ENCODE measurements at regions not wholly inside any gene's neighbourhood (a gene's known extent, or its start where the extent isn't known, plus 50 kb on each side); places are given as distances from the start of the nearest gene placed in this dataset.
"Not testable (repeated sequence)": the region's sequence is repeated elsewhere in the genome, so short reads cannot be mapped to it uniquely, and the experiment has no call there.

DNA sequence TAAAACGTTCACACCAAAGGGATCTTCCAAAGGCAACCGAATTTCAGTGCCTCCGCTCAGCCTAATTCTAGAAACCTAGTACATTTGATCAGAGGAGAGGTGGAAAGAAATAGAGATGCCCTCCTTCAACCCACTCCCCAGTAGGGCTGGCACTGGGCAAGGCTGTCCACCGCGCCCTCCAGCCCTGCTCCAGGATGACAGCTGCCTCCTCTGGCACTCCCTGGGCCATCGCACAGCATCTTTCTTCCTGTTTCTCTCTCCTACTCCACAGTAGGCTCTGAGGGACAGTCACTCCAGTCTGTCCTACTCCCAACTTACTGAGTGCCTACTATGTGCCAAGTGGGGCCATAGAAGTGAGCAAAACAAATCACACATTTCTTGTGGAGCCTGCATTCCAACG lies 226.2 kb downstream of the SKIDA1 start:
- ATAC-seq (no peak), DNase-seq (no peak)
- intact Hi-C loops (cut with DNase I): no loop called here

DNA sequence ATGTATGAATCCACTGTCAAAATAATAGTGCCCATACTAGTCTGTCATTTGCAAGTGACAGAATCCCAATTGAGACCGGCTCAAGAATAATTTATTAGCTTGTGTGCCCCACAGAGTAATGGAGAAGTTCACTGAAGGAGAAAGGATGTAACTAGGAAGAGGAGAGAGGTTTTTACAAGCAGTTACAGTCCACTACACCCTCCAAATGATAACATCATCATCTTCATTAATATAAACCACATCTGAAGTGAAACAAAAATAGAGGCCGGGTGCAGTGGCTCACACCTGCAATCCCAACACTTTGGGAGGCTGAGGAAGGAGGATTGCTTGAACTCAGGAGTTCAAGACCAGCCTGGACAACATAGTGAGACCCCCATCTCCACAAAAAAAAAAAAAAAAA lies 226.8 kb downstream of the SKIDA1 start:
- ATAC-seq (no peak), DNase-seq (no peak)
- intact Hi-C loops (cut with DNase I): no loop called here

DNA sequence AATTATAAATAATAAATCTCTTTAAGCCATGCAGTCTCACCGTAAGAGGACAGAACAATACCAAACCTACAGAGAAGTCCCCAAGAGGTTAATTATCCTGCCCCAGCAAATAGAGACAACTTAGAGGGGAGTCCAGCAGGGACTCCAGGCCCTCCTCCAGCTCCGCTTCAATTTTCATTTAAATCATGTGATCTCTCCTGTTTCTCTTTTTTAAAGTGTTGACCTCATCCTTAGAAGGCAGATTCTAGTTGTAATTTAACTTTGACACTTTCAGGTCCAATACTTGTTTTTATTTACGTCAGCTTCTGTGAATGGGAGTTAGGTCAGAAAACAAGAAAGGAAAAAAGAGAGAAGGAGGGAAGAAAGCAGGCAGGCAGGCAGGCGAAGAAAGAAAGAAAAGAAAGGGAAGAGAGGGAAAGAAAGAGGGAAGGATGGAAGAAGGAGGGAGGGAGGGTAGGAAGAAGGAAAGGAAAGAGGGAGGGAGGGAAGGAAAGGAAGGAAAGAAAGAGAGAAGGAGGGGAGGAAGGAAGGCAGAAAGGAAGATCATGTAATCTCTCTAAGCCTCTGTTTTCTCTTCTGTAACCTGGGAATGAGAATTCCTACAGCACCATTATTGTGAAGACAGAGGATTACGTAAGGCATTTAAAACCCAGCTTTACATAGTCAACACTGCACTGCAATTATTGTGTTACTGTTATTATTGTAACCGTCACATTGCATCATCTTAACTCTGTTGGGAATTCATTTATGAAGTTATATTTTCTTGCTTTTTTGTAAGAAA lies 227.7 kb downstream of the SKIDA1 start:
- DNase-seq (no peak), ATAC-seq (no peak)
- intact Hi-C loops (cut with DNase I): no loop called here

DNA sequence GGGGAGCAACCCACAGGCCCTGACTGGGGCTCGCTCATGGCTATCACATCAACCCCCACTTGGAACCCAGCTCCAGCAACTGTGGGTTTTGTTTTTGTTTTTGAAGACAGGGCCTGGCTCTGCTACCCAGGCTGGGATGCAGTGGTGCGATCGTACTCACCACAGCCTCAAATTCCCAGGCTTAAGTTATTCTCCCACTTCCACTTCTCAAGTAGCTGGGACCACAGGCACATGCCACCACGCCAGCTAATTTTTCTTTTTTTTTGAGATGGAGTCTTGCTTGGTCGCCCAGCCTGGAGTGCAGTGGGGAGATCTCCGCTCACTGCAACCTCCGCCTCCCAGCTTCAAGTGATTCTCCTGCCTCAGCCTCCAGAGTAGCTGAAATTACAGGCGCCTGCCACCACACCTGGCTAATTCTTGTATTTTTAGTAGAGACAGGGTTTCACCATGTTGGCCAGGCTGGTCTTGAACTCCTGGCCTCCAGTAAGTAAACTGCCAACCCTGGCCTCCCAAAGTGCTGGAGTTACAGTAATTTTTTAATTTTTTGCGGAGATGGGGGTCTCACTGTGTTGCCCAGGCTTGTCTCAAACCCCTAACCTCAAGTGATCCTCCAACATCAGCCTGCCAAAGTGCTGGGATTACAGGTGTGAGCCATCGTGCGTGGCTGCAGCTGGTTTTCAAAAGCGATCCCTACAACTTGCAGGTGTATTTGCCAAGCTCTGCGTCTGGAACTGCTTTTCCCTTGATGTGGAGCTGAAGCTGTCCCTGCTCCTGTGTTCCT lies 228.7 kb downstream of the SKIDA1 start:
- DNase-seq (no peak), ATAC-seq (no peak)
- intact Hi-C loops (cut with DNase I): no loop called here

DNA sequence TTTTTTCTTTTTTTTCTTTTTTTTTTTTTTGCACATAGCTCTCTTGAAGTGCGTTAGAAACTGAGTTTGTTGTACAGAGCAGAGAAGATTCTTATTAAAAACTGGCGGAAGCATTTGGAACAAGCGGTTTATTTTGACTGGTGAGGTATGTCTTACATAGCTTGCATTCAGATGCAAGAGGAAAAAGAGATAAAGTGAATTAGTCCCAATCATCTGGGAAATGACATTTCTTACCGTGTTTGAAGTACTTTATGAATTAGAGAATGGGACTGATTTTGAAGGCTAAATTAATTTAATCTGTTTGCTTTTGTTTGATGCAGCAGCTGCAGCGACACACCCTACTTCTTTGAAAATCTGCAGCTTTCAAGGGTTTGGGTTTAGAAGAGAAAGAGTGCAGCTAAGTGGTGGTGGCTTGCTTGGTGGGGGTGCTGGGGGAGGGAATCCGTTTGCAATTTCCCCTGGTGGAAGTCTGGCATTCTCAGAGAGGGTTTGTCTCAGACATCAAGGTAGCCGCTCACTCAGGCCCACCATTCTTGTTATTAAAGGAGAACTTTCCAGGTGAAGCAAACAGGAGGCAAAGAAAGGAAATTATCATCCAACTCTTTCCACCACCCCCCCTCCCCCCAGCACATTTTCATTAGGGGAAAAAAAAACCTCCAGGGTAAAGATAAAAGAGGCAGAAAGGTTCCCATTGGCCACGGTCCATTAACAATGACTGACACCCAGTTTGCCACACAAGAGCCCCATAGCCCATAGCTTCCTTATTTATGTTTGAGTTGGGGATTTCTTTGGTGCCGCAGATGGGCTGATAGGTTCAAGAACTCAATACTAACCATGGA lies 231.7 kb downstream of the SKIDA1 start:
- ATAC-seq (no peak), DNase-seq (no peak)
- intact Hi-C loops (cut with DNase I): no loop called here

DNA sequence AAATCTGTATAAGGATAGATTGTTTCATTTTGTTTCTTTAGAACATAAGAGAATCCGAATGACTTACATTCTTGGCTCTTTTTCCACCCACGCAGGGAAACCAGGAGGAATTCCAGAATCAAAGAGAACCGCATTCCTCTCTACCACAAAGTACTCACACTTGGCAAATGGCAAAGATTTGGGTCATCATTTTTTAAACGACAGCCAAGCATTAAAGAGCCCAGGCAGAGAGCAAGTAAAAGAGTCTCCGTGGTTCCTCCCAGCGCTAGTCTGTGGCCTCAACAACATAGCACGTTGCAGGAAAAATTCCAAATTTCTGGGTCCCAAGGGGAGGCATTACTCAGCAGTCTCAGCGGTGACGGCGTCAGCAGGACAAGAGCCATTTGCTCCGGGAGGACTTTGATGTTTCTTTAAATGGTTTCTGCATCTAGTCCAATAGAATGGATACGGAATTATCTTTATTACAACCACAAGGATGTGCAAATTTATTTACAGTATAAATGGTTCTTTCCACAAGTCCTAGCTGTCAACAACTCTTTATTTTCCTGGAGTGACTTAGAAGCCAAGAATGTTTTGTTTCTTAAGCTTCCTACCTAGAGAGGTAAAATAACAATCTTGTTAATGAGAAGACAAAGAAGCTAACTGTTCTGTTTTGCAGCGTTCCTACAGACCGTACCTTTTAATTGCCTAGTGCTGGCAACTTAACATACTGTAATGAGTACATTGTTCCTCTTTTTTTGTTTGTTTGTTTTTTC lies 232.5 kb downstream of the SKIDA1 start:
- DNase-seq (peak; percentile 76), ATAC-seq (peak; percentile 91 to 93)
- intact Hi-C loops (cut with DNase I): no loop called here

DNA sequence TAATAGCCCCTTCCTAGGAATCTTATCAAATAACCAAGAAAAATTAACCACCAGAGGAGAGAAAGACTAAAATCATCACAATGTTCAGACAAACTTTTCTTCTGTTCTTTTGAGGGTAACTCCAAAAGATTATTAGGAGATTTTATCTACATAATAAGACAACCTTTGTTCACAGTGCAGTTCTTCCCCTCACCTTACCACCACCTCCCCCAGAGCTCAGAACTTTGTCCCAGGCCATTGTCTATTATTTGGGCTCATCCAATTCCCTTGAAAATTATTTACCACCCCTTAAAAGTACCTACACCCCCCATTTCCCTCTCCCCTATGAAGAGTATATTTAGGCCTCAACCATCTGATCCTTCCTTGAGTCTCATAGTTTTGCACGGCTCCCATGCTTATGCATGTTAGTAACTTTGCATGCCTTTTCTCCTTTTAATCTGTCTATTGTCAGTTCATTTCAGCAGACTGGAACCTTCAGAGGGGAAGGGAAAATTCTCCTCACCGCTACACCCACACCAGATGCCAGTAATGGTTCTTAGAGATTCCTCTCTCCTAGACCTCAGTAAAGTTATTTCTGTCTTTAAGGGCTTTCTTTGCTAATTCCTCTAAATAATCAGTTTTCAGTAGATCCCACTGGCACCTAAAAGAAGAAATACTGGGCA lies 234.9 kb downstream of the SKIDA1 start:
- intact Hi-C loops (cut with DNase I): no loop called here
- no peak for ATAC-seq

DNA sequence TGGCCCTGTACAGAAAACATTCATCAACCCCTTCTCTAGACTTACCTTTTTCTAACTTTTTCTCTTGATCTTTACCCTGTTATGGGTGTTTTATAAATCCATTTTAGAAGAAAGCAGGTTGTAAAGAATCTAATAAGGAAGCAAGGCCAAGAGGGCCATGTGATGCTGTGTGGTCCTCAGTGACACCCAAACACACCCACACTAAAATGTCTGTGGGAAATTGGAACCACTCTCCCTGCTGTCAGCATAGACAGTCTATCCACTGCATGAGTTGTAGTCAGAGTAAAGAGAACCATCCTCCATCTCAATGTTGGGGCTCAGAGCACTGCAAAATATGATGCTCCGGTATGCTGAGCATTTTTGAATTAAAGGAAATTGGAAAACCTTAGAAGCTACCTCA lies 235.5 kb downstream of the SKIDA1 start:
- ATAC-seq: no peak
- DNase-seq: no peak
- intact Hi-C loops (cut with DNase I): no loop called here

More for the DNA sequence above, 234.9 kb downstream of the SKIDA1 start:
- no peak for DNase-seq

DNA sequence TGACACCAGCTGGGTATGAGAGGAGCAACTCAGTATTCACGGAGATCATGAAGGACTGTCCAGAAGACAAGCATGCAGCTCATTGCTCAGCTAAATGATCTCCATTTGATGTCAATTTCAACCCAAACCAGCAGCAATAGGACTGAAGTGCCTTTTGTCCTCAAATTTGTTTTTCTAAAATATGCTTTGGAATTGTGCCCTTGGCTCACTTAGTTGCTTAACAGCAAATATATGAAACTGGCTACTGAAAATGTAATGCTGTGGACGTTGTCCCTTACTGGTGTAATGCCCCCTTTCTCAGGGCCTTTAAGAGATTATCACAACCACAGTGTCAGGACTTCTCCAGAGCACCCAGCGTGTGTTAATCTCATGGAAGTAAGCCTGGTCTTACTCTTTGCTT lies 236.2 kb downstream of the SKIDA1 start:
- no peak for DNase-seq
- ATAC-seq: no peak
- intact Hi-C loops (cut with DNase I): no loop called here

DNA sequence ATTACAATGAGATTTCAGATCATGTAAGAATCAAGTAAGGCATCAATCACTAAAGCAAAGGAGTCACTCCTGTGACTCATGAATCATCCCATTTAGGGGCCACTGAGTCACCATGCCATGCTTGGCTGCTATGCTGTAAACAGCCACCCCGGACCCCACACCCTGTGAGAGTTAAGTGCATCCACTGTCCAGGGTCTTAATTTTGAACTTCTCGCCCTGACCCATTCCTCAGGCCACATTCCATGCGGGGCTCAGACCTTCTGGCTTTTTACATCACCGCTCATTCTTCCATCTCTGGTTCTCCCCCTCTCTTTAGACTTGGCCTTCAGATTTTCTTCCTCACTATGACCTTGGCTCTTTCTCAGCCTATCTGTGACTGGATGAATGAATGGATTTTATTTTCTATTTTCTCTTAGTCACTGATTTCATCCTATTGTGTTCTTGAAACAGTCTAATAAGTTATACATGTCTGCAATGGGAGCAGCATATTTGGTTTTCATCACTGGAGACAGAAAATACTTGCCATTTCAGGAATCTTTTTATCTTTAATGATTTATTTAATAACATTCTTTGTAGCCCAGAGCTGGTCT lies 239.6 kb downstream of the SKIDA1 start:
- no peak for ATAC-seq
- intact Hi-C loops (cut with DNase I): no loop called here
- no peak for DNase-seq

DNA sequence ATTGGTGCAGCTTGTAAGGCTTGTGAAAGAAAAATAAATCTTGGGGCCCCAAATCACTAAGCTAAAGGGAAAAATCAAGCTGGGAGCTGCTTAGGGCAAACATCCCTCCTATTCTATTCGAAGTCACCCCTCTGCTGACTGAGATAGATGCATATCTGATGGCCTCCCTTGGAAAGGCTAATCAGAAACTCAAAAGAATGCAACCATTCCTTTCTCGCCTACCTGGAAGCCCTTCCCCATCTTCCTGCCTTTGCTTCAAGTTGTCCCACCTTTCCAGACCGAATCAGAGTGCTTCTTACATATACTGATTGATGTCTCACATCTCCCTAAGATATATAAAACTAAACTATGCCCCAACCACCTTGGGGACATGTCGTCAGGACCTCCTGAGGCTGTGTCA lies 240.3 kb downstream of the SKIDA1 start:
- ATAC-seq (no peak), DNase-seq (no peak)
- intact Hi-C loops (cut with DNase I): no loop called here

DNA sequence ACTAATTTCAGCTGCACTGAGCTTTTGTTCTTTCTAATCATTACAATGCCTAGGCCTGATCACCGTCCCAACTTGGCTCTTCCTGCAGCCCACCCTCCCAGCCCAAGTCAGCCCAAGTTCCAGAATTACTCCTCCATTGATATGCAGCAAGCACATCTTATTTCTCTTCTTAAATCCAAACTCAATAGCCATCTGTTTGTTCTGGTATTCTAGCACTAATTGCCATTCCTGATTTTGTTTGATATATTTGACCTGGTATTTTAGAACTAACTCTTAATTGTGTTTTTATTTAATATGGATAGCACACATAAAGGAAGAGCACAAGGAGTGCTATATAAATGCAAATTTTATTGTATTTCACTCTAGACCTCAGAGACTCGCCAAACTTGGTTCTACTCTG lies 241.2 kb downstream of the SKIDA1 start:
- intact Hi-C loops (cut with DNase I): no loop called here
- no peak for ATAC-seq
- no peak for DNase-seq

DNA sequence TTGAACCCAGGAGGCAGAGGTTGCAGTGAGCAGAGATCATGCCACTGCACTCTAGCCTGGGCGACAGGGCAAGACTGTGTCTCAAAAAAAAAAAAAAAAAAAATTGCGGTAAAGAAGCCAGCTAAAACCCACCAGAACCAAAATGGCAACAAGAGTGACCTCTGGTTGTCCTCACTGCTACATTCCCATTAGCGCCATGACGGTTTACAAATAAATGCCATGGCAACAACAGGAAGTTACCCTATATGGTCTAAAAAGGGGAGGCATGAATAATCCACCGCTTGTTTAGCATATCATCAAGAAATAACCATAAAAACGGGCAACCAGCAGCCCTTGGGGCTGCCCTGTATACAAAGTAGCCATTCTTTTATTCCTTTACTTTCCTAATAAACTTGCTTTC lies 242.4 kb downstream of the SKIDA1 start:
- DNase-seq; ATAC-seq; intact Hi-C loops (cut with DNase I): not testable (repeated sequence)

DNA sequence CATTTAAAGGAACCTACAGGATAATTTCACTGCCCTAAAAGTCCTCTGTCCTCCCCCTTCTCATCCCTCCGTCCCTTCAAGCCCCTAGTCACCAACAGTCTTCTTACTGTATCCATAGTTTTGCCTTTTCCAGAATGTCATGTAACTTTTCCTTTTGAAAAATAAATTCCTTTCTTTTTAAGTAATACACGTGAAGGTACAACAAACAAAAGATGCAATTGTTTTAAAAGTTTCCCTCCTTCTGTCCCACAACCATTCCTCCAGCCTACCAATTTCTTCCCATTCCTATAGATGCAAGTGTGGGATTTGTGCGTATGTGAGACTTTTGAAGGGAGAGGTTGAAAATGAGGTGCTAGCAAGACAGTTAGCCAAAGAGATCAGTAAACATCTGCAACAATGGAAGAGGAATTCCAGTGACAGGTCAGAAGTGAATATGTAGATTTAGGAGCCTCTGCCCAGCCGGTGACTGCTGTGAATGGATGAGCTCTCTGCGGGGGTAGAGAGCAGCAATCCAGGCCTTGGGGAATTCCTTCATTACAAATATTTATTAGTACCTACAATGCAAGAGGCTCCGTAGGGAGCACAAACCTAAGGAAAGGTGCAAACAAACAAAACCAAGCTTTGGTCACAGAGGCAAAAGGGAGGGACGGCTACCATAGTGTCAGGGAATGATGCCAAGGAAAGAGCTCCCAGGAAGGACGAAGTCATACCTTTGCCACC lies 243.6 kb downstream of the SKIDA1 start:
- ATAC-seq (no peak), DNase-seq (no peak)
- intact Hi-C loops (cut with DNase I): no loop called here

DNA sequence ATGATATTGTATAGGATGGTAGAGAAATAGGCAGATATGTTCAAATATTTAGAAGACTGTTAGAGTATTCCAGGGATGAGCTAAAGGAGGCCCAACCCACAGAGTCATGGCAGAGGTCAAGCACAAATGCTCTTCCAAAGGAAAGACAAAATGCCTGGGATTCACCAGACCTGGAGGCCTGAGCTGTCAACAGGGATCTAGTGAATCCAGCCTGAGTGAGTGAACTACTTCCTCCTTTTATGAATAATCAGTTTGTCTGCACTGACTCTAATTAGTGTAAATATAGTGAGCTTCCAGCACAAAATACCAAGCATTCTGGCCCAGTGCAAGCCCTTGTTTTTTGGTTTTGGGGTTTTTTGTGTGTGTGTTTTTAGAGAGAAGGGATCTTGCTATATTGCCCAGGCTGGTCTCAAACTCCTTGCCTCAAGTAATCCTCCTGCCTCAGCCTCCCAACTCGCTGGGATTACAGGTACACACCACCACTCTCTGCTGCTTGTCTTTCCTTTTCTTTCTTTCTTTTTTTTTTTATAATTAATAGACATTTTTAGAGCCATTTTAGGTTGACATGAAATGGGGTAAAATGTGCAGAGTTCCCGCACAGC lies 244.4 kb downstream of the SKIDA1 start:
- DNase-seq (no peak), ATAC-seq (no peak)
- intact Hi-C loops (cut with DNase I): no loop called here

DNA sequence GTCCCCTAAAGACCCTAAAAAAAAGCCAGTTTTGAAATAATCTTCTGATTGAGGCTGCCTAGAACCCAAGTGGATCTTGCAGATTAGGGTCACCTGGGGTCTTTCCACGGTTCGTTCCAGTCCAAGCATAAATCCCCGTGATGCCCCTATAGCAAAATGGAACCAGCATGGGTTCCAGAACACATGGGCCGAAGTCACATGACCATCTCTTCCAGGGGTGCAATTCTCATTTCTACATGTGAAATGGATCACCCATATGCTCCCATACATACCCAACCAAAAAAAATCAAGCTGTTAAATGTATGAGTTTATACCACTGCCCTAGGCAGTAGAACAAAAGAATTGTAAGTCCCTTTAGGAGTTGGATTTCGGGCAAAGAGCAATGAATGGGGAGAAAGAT lies 245.4 kb downstream of the SKIDA1 start:
- ATAC-seq: no peak
- intact Hi-C loops (cut with DNase I): no loop called here
- no peak for DNase-seq

DNA sequence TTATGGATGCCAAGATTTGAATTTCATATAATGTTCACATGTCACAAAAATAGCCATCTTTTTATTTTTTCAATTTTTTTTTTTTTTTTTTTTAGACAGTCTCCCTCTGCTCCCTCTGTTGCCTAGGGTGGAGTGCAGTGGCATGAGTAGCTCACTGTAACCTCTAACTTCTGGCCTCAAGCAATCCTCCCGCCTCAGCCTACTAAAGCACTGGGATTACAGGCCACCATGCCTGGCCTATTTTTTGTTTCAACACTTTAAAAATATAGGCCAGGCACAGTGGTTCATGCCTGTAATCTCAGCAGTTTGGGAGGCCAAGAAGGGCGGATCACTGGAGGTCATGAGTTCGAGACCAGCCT lies 246.3 kb downstream of the SKIDA1 start:
- intact Hi-C loops (cut with DNase I): loop anchor here (2.0 to 10.0 kb wide), 5 partner anchors 216 to 1146 kb away; no protein-coding TSS in a partner anchor
- ATAC-seq (peak in 1 of 2 donors; percentile 16), DNase-seq (no peak)

Measured in left cardiac atrium (tissue), 4 donors.